HG03139 (cell line): ENCODE measurements at regions not wholly inside any gene's neighbourhood (a gene's known extent, or its start where the extent isn't known, plus 50 kb on each side); places are given as distances from the start of the nearest gene placed in this dataset.

ENCODE experiments used
- ATAC-seq: cut with Tn5 transposase; IDR thresholded peaks from one replicate; pipeline ENCODE4 v1.9.1; 2021; ENCODE audit not compliant: unreplicated experiment

DNA sequence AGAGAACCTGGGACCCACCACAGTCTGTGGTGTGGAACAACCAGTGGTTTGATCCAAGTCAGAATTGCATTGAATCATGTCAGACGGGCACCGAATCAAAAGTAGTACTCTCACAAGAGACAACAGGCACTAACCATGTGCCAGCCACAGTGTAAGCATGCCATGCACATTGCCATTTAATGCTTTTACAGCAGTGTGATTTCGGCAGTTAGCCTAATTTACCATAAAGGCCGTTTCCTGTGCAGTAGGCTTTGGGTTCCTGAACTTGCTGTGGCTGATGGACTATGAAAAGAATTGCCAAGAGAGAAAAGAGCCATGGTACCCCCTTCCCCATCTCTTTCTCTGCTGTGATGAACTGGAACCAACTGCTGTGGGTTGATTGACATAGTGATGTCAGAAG, 540.6 kb downstream of the EBF1 start:
- no peak for ATAC-seq

DNA sequence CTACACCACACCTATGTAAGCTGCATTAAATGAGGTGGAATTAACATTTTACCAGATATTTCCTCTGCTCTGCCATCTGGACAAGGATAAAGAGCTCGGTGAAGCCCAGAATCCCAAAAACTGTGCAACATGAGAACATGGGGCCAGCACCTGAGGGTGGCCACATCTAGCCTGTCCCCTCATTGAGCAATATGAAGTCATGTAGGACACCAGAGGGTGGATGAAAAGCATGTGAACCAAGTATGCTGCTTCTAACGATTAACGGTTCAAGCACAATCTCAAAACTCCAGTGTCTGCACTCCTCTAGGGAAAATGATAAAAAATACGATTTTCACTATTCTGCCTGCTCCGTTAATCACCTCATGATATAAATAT, 545.8 kb downstream of the EBF1 start:
- no peak for ATAC-seq

DNA sequence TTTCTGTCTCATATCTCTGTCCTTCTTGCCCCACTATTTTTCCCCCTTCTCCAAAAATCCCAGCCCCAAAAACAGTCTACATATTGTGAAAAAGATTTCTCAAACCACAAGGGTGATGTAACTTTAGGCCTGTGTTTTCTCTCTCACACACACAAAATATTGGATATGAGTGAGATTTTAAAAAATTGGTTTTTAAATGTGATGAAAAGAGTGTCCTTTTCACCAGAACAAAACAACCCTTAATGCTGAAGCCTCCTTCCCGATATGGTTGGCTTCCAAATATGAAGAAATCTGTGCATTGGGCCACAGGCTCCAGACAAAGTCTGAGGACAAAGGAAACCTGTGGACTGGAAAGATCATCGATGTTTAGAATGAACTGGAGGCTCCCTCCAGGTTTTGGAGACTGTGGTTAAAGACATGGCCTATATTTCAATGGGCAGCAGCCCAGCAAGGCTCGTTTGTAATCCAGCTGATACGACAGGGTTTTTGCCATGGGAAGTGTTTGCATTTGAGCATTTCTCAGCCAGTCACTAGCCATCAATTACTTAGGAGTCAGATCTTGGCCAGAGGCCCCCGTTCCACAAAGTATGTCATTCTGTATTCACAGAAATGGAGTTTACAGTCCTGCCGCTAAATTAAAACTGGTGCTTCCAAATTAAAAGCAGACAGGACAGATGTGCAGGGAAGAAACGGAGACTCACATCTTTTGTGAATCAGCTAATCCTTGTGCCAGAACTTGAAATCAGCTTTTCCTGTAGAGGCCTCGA, 546.3 kb downstream of the EBF1 start:
- ATAC-seq = no peak

DNA sequence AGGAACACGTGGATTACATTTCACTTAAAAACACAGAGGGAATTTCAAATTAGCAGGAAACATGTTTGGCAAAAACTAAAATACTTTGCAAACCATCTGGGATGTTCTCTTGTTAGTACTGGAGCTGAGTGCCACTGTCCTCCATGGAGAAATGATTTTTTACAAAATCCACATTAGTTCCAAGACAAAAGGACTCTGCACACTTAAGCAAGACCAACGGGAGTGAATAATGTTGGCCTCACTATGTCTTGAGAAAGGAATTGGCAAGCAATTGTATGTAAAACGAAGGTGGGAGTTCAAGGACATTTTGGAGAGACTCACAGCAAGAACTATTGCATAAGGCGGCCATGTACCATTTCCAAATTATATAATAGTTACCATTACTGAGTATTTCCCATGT, 547.5 kb downstream of the EBF1 start:
- ATAC-seq = no peak

DNA sequence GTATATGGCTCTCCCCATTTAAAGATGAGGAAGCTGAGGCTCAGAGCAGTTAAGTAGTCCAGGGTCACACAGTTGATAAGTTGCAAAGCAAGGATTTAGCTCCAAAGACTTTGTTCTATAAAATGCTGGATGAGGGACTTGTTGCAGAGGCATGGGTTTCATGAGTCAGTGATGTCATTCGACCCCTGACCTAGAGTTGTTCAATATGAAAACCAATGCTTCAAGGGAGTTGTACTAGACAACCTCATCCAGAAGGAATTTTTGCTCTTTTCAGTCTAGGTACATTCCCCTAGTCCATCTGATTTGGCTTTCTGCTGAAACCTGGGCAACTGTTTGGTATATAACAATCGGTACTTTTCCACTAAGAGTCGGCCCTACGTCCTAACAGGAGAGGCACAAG, 550.4 kb downstream of the EBF1 start:
- no peak for ATAC-seq

DNA sequence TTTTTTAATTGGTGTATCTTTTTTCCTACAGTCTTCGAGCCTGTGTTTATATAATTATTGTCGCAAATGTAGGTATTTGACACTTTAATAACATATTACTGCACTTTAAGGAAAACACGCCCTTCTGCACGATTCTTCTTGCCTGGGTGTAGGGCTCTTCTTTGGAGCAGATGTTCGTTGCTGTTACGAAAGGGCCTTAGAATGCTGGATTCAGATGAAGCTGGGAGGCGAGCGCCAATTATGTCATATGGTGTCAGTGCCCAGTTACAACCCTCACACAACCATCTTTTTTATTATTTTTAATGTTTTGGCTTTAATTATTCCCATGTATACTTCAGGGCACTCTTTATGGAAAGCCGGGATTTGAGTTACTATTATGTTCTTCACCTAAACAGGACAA, 553.0 kb downstream of the EBF1 start:
- no peak for ATAC-seq

DNA sequence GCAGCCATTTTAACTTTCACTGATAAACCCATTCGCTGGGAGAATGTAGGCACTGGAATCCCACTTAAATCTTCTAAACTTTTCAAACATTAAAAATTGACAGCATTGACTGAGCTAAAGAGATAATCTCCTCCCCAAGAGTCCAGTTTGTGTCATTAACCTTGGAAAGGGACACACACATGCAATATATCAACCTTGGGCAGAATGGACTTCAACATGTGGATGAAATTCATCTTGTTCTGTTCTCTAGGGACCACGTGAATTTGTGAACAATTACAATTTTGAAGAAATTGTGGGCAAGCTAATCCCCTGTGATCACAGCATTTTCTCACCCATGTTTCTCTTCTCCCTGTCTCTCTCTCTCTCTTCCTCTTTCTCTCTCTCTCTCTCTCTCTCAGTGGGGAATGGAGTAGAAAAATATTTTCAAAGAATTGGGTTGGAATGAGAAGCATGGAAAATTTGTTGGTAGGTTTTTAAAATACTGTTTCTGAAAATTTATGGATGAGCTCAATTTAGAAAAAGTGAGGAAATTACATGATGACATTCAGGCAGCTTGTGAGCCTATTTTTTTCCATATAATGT, 553.7 kb downstream of the EBF1 start:
- no peak for ATAC-seq

DNA sequence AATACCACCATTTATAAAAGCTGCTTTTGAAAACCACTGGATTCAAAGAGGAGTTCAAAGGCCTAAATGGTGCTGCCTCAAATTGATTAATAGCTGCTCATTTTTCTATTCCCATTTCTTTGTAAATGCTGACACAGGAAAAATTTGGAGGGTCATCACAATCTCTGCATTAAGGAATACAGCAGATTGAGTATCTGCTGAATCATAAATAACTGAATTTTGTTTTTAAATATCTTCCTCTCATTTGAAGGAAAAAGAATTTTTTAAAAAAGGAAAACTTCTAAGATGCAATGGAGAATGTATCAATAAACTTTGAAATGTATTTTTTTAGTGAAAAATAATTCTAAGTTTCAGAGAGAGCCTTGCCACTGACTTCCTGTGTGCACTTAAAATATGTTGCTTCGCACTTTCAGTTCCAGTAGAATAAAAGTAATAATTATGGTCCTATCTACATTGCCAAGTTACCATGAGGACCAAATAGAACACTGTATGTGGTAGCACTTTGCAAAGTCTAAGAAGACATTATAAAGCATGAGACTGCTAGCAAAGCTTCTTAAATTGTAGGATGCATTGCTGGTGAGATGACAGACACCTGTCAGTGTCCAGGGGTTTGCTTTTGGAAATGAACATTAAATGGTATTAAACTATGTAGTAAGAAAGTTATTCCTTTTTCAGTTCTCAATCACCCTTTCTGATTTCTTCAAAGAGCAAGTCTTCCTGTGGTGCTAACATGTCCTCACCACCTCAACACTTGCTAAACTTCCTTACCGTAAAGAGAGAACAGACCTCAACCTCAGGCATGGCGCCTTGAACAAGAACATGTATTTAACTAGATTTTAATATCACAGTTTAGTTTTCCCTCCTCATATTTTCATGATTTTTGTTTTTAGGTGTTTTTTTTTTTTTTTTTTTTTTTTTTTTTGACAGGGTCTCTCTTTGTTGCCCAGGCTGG, 555.1 kb downstream of the EBF1 start:
- no peak for ATAC-seq

DNA sequence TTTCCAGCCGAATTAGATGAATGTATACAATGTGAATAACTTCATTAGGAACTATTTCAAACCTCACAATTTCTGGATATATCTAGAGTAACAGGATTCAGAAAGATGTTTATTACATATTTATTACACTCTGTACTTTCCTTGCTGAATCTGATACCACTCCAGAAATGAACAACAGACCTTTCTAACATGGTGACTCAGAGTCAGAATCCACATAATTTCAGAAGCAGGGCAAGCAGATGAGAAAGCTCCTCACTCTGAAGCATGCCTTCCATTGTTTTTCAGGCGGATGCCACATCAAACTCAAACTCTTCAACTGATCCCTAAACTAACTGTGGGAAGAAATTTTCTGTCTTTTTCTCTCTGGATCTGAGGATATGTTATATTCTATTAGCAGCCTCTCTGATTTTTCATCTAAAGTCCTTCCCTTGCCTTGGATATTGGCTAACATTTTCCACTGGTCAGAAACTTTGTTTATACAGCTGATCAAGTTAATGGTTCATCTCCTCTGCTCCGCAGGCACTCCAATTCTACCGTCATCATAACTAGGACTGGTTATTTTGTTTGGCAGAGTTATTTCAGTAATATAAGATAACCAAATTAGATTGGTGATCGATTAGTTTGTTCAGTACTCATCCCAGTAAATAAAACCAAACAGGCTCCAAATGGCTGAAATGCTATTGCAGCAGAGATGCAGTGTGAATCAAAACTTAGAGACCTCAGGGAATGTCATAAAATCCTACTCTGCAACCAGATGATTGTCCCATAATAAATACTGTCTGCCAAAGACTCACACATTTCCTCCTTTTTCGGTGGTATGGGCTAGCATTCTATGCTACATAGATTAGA, 556.0 kb downstream of the EBF1 start:
- ATAC-seq = no peak

DNA sequence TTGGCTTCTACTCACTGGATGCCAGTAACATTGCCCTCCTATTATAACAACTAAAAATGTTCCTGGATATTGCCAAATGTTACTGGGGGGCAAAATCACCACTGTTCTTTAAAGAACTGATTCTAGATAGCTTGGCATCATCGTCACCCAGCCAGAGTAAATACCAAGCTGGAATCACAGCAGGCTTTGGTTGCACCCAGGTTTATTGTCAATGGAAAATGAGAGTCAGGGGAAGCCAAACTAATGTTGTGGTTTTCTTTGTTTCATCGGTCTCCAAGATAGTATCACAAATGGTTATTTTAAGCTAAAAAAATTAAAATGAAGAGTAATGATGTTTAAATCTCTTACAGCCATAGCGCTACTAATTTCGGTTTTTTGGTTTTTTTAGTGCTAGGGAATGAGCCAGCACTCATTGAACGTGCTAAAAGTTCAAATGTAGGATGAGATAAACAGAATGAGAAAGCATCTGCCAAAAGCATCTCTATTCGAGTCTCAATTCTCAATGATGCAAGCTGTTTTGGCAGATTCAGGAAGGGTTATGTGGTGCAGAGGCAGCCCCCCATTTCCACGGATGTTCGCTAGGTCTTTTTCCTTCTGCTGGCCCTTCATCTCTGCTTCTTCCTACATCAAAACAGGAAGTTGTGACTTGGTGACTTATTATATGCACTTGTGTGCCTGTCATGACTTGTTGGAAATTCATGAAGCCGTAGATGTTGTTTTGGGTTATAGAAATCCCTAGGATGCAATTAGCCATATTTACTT, 558.0 kb downstream of the EBF1 start:
- ATAC-seq = no peak

DNA sequence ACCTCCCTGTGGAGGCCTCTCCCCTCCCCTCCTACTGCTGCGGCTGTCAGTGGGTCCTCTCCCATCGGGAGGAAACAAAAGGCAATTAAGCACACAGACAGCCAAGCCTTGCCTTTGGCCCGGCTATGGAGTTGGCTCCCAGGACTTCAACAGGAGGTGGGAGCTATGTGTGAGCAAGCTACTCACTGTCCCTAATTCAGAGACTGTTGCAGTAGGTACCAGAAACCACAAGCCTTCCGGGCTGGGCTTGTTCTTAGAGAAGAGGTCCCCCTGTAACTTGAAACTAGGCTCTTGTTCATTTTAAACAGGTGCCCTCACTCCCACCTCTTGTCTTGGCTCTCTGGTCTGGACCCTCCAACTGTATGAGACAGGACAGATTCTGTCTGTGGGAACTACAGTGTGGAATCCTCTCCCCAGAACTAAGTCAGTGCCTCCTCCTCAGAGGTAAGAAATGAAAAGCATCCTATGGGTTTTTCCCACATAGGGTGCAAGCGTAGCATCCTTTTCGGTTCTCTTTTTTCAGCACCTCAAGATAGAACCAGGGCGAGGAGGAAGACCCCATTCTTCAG, 561.1 kb downstream of the EBF1 start:
- ATAC-seq = no peak

DNA sequence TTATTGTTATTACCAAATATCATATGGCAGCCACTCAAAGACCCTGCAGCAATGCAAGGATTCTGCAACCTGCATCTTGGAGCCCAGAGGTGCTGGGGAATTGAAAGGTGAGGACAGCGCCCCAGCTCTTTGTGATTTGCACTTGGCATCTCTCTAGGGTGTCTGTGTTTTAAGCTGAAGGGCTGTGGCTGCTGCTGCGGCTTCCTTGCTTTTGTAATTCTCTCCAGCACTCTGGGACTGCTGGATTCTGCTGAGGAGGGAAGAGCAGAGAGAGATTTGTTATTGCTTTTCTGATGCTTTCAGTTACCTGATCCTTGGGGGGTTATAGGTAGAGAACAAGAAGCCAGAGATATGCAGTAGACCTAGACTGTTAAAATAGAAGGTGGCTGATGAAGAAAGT, 562.4 kb downstream of the EBF1 start:
- no peak for ATAC-seq

DNA sequence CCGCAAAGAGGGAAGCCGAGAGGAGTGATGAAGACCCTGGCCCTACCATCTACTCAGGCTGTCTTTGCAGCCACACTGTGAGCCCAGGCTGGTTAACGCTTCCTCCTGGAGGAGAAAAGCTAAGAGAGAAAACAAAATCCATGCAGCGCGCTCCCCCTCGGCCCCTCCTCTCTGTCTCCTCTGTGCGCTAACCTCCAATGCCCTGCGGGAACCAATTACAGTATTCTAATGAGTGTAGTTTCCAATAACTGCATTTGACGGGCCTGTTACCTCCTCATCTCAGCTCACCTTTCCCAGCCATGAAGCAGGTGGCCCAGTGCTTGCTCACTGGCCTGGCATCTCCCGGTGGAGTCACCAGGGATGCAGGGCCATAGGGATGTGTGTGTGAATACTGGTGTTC, 565.5 kb downstream of the EBF1 start:
- ATAC-seq = no peak

DNA sequence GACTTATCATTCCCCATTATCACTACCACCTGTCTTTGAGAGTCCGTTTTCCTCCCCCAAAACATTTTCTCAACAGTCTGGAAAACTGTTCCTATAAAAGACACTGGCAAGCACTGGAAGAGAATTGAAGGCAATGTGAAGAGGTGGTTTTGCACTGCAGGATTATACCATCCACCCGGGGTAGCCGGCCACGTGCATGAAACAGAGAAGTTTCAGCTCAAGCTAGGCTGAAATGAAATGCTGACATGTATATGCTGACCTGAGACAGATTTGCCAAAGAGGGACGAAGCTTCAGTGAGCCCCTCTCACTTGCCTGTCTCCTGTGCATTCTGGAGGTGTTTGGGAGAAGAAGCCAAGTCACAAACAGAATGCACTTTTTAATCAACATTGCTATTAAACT, 567.0 kb downstream of the EBF1 start:
- ATAC-seq = no peak

DNA sequence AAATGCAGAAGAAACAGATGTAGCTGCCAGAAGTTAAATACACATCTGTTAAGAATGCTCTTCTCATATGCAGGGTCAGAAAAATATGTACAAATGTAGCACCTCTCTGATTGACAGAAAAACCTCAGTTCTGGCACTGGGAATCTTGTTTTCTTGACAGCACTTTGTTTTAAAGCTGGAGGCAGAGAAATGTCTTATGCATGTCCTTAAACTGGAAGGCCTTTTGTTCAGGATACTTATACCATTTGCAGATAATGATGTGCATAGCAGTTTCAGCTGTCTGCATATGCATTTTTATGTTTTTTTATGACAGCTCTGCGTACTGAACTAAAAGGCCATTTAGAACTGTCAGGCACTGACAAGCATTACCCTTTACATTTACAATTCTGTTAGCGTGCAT, 567.9 kb downstream of the EBF1 start:
- no peak for ATAC-seq

DNA sequence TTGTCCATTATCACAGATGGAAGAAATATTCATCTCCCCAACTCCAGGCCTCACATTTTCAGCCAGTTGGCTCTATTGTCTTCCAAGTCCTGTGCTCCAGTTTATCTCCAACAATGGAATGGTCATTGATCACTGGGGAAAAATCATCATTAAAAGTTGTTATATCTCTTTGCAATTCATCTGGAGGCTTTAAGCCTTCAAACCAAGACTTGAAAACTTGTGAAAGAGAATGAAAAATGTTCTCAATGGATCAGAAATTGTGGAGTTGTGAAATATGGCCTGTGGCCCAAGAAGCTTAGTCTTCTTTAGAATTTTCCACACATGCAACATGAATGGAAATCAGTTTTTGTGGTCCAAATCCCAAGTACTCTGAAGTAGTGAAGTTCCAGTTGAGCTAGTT, 569.6 kb downstream of the EBF1 start:
- no peak for ATAC-seq

DNA sequence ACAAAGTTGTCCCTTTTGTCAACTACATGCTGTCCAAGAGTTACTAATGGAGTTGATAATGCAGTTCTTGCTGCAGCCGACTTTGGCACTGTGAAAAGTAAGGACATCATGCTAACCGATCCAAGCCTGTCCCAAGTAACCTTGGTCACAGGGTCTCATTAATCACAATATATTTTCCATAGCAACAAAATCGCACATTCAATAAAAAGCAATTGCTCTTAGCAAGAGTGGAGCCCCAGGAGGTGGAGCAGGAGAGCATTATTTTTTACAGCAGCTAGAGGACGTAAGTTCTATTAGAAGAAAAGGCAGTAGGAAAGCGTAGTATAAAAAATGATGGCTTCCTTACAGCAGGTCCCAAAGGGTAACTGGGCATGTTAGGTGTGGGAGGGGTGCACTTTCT, 570.3 kb downstream of the EBF1 start:
- no peak for ATAC-seq

DNA sequence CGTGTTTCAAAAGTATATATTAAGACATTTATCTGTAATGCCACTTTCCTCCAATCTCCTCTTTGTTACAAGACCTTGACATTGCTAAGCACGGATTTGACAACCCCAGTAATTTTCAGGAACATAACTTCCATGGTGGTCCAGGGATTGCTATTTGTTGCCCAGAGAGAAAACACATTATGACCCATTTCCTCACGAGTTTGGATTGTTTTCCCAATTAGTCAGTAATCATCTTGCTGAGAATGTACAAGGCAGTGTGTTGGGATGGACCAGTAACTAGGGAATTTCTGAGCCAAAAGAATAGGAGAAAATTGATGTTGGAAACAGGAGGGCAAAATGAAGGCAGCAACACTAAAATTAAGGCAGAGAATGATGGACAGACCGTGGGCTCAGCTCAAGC, 574.1 kb downstream of the EBF1 start:
- no peak for ATAC-seq

DNA sequence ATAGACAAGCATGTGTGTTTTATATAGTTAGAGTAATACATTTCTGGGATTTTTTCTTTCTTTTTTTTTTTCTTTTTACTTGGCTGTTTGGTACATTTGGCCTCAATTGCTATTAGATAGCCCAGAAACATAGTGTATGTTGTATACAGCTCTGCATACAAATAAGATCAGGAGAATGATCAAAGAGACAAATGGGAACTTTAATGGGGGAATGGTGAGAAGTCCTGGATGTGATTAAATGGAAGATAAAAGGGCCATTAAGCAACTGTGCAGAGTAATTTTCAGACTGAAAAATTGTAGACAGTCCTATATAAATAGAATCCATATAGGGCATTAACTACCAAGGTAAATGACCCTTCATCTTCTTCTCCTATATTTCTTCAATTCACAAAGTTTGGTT, 575.6 kb downstream of the EBF1 start:
- no peak for ATAC-seq

DNA sequence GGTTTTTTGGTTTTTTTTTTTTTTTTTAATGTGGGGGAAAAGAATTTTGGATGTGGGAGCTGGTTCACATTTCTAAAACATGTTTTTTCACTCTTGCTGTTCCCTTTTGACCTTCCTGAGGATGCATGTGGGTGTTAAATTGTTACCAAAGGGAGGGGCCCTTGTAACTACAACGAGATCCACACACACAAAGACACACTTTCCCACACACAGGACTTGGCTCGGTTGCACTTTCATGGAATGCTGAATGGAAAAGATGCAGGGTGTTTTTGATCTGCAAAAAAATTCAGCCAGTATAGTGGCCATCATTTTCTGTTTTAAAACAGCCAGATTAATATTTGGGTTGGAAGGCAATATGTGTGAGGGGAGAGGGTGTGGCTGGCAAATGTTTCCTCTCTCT, 576.9 kb downstream of the EBF1 start:
- ATAC-seq = no peak
